Osteocyte (in vitro differentiated cells): ENCODE measurements at regions not wholly inside any gene's neighbourhood (a gene's known extent, or its start where the extent isn't known, plus 50 kb on each side); places are given as distances from the start of the nearest gene placed in this dataset.

Source experiments
- DNase-seq: peaks from one replicate; pipeline ENCODE4 v3.0.0; 2021; ENCODE audit warnings: mixed read lengths; ENCODE audit not compliant: unreplicated experiment; ENCODE audit errors: extremely low spot score
- H3K27ac Mint-ChIP-seq: one replicate; pipeline ENCODE4 v1.8.0; 2021; ENCODE audit warnings: mild to moderate bottlenecking, mixed read lengths; ENCODE audit not compliant: unreplicated experiment
- H3K27me3 Mint-ChIP-seq: one replicate; pipeline ENCODE4 v1.8.0; 2021; ENCODE audit warnings: mixed read lengths; ENCODE audit not compliant: unreplicated experiment
- H3K36me3 Mint-ChIP-seq: one replicate; pipeline ENCODE4 v1.8.0; 2021; ENCODE audit warnings: mixed read lengths; ENCODE audit not compliant: unreplicated experiment
- H3K4me1 Mint-ChIP-seq: one replicate; pipeline ENCODE4 v1.8.0; 2021; ENCODE audit warnings: mixed read lengths; ENCODE audit not compliant: unreplicated experiment
- H3K4me3 Mint-ChIP-seq: one replicate; pipeline ENCODE4 v1.8.0; 2021; ENCODE audit warnings: mild to moderate bottlenecking, moderate library complexity, mixed read lengths; ENCODE audit not compliant: unreplicated experiment
- H3K9me3 Mint-ChIP-seq: one replicate; pipeline ENCODE4 v1.8.0; 2021; ENCODE audit warnings: mixed read lengths; ENCODE audit not compliant: unreplicated experiment
- TF ChIP-seq, protein P1 (sequence below): fragments of 200-600 bp; sonication (generic); IDR thresholded peaks from 2 replicates; pipeline ENCODE4 v1.5.0; 2021; ENCODE audit warnings: antibody characterized with exemption, mild to moderate bottlenecking, moderate library complexity

DNA sequence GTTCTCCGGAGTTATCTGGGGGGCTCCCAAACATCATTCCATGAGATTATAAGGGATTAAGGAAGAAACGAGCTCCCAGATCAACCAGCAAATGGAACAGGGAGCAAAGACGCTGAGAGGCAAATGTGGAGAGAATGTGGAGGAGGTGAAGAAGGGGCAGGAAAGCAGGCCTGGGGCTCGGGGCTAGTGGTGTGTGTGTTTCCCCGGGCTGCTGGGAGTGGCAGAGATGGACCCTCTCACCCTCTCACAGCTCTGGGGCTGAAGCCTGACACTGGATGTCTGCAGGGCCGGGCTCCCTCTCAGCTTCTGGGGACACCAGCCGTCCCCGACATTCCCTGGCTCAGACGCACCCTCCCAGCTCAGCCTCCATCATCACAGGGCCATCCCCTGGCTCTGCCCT is 212.6 kb downstream of the THBS2 start:
- peaks cover 9% of the 10 kb centered on the region for H3K9me3 Mint-ChIP-seq
- H3K4me1 Mint-ChIP-seq: peaks cover 39% of the 10 kb centered on the region
- peak; percentile 69 for DNase-seq
- H3K4me3 Mint-ChIP-seq: no peak overlapping the region
- H3K27me3 Mint-ChIP-seq: no peaks in the 10 kb centered on the region
- peaks cover 13% of the 10 kb centered on the region for H3K36me3 Mint-ChIP-seq
- TF ChIP-seq, protein P1, sequence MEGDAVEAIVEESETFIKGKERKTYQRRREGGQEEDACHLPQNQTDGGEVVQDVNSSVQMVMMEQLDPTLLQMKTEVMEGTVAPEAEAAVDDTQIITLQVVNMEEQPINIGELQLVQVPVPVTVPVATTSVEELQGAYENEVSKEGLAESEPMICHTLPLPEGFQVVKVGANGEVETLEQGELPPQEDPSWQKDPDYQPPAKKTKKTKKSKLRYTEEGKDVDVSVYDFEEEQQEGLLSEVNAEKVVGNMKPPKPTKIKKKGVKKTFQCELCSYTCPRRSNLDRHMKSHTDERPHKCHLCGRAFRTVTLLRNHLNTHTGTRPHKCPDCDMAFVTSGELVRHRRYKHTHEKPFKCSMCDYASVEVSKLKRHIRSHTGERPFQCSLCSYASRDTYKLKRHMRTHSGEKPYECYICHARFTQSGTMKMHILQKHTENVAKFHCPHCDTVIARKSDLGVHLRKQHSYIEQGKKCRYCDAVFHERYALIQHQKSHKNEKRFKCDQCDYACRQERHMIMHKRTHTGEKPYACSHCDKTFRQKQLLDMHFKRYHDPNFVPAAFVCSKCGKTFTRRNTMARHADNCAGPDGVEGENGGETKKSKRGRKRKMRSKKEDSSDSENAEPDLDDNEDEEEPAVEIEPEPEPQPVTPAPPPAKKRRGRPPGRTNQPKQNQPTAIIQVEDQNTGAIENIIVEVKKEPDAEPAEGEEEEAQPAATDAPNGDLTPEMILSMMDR: no peak
- H3K27ac Mint-ChIP-seq: no peak overlapping the region

DNA sequence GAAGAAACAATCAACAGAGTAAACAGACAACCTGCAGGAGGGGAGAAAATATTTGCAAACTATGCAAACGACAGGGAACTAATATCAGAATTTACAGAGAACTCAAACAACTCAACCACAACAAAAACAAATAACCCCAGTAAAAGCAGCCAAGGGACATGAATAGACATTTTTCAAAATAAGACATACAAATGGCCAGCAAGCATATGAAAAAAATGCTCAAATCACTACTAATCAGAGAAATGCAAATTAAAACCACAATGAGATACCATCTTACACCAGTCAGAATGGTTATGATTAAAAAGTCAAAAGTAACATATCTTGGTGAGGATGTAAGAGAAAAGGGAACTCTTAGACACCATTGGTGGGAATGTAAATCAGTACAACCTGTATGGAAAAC is 215.0 kb downstream of the THBS2 start:
- H3K27me3 Mint-ChIP-seq: no peaks in the 10 kb centered on the region
- TF ChIP-seq, protein P1: no peak
- no peak overlapping the region for H3K4me3 Mint-ChIP-seq
- H3K27ac Mint-ChIP-seq: no peak overlapping the region
- H3K36me3 Mint-ChIP-seq: peaks cover 13% of the 10 kb centered on the region
- peaks cover 9% of the 10 kb centered on the region for H3K9me3 Mint-ChIP-seq
- DNase-seq: no peak
- peaks cover 39% of the 10 kb centered on the region for H3K4me1 Mint-ChIP-seq

DNA sequence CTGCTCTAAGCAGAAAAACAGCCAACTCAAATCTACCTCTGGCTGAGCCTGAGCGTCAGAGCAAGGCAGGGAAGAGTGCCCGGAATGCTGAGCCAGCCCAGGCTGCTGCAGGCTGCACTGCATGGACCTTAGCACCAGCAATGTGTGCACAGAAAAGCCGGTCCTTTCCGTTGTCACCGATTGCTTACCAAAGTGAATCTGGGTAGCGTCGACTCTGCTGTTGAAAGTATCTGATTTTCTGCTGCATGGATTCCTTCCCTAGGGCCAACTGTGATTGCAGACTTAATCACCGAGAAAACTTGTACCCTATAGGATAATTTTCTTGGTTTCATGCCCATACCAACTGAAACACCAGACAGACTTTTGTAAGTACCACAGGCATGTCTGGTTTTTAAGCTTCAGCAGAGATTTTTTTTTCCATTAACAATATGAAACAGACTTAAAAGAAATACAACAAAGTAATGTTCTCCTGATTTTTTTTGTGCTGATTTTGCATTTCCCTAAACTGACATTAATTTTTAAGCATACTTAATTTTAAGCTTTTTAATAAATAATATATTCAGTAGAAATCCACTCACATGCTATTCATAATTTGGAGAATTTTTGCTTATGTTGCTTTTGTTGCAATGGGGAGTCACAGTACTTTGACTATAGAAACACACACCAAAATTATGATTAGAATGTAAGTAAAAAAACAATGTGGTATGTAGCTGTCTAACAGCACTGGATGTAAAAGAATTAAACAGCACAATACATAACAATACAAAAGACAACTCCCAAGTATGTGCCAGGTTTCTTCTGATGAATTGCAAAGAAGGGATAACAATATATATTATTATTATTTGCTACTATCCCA is 218.0 kb downstream of the THBS2 start:
- Mint-ChIP-seq H3K4me1 (peaks cover 36% of the 10 kb centered on the region), H3K27me3 (no peaks in the 10 kb centered on the region), H3K36me3 (peaks cover 13% of the 10 kb centered on the region), H3K9me3 (peaks cover 9% of the 10 kb centered on the region), H3K27ac (peak overlapping the region; percentile 88), H3K4me3 (peak overlapping the region; percentile 36)
- TF ChIP-seq, protein P1: no peak
- peak; percentile 81 for DNase-seq

DNA sequence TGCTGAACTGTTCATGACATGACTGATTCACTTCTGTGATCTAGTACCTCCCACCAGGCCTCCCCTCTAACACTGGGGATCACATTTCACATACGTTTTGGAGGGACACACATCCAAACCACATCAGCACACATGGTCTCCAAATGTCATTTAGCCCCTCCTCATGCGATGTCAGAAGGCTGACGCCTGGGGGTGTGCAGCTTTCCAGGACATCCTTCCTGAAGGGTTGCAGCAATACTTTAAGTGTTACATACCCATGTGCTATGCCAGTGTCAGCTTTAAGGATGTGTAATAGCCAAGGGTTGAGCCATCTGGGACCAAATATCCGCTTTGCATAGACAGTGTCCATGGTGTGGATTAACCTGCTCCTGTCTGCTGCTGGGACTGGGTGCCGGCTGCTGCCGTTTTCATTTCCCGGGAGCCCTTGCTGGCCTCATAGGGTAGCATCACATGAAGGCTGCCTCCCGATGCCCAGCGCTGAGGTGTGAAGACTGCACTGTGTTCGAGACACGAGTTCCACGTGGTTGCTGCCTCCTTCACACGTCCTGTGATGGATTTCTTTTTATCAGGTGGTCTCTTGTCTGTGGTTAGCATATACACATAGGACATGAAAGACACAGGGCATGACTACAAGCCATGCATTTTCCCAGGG is 219.0 kb downstream of the THBS2 start:
- TF ChIP-seq, protein P1: no peak
- Mint-ChIP-seq H3K27ac (peak overlapping the region; percentile 88), H3K27me3 (no peaks in the 10 kb centered on the region), H3K4me3 (peak overlapping the region; percentile 36), H3K4me1 (peaks cover 37% of the 10 kb centered on the region), H3K9me3 (peaks cover 9% of the 10 kb centered on the region), H3K36me3 (peaks cover 13% of the 10 kb centered on the region)
- peak; percentile 72 for DNase-seq

DNA sequence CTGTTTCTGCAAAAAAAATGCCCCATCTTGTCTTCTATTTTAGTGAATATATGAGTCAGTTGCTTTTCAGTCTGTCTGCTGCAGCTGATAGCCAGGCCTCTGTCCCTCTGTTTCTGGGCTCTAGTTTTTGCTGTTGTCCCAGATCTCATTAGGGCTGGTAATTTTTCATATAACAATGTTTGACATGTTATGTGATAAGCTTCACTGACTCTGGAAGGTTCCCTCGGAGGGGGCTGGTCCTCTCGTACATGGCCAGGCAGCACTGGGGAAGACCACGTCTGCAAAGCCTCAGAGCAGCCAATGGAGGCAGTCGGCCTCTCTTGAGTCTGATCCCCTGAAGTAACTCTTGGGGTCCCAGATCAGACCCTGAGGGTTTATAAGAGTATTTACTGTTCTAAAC is 223.8 kb downstream of the THBS2 start:
- H3K4me3 Mint-ChIP-seq: no peak overlapping the region

More for the DNA sequence above, 223.8 kb downstream of the THBS2 start:
- no peaks in the 10 kb centered on the region for H3K27me3 Mint-ChIP-seq
- H3K27ac Mint-ChIP-seq: no peak overlapping the region
- DNase-seq: peak; percentile 64
- no peaks in the 10 kb centered on the region for H3K36me3 Mint-ChIP-seq
- H3K4me1 Mint-ChIP-seq: peaks cover 27% of the 10 kb centered on the region
- H3K9me3 Mint-ChIP-seq: no peaks in the 10 kb centered on the region
- TF ChIP-seq, protein P1: no peak
